Activated CD4-positive, alpha-beta T cell treated with anti-CD3 and anti-CD28 coated beads for 48 hours (primary cell): ENCODE measurements at regions not wholly inside any gene's neighbourhood (a gene's known extent, or its start where the extent isn't known, plus 50 kb on each side); places are given as distances from the start of the nearest gene placed in this dataset.

ENCODE experiments used
- DNase-seq: peaks from one replicate; pipeline ENCODE4 v3.0.0-alpha.2; 2020

- no peak for DNase-seq
Observed at GRCh38 chr13:22461854-22462490, 718.8 kb upstream of the SGCG start.

GRCh38 chr13:22463089-22463488 is 717.7 kb upstream of the SGCG start:
- no peak for DNase-seq

GRCh38 chr13:22468045-22468444 is 712.7 kb upstream of the SGCG start:
- DNase-seq = no peak

- no peak for DNase-seq
Observed at GRCh38 chr13:22468824-22469223, 712.0 kb upstream of the SGCG start.

- DNase-seq = no peak
Observed at GRCh38 chr13:22469452-22469851, 711.3 kb upstream of the SGCG start.

GRCh38 chr13:22470075-22470474 is 710.7 kb upstream of the SGCG start:
- DNase-seq = no peak

GRCh38 chr13:22482496-22483000 is 698.2 kb upstream of the SGCG start:
- no peak for DNase-seq

- no peak for DNase-seq
Observed at GRCh38 chr13:22483276-22483675, 697.5 kb upstream of the SGCG start.

GRCh38 chr13:22486490-22486889 is 694.3 kb upstream of the SGCG start:
- no peak for DNase-seq

- DNase-seq = no peak
Observed at GRCh38 chr13:22487932-22488331, 692.8 kb upstream of the SGCG start.

GRCh38 chr13:22489771-22490170 is 691.0 kb upstream of the SGCG start:
- DNase-seq = no peak

- DNase-seq = no peak
Observed at GRCh38 chr13:22495819-22496218, 685.0 kb upstream of the SGCG start.

GRCh38 chr13:22496803-22497508 is 683.8 kb upstream of the SGCG start:
- DNase-seq = no peak

GRCh38 chr13:22497991-22498780 is 682.6 kb upstream of the SGCG start:
- no peak for DNase-seq

- DNase-seq = no peak
Observed at GRCh38 chr13:22499919-22500318, 680.9 kb upstream of the SGCG start.

GRCh38 chr13:22505489-22505888 is 675.3 kb upstream of the SGCG start:
- DNase-seq = no peak

GRCh38 chr13:22506096-22506691 is 674.6 kb upstream of the SGCG start:
- no peak for DNase-seq

- DNase-seq = no peak
Observed at GRCh38 chr13:22517544-22517943, 663.2 kb upstream of the SGCG start.

- no peak for DNase-seq
Observed at GRCh38 chr13:22536851-22537250, 643.9 kb upstream of the SGCG start.

- no peak for DNase-seq
Observed at GRCh38 chr13:22538400-22538799, 642.4 kb upstream of the SGCG start.

GRCh38 chr13:22549126-22549525 is 631.7 kb upstream of the SGCG start:
- no peak for DNase-seq

- no peak for DNase-seq
Observed at GRCh38 chr13:22561581-22561980, 619.2 kb upstream of the SGCG start.

GRCh38 chr13:22562116-22562515 is 618.7 kb upstream of the SGCG start:
- DNase-seq = no peak
